COLO668 (cell line): ENCODE measurements at regions not wholly inside any gene's neighbourhood (a gene's known extent, or its start where the extent isn't known, plus 50 kb on each side); places are given as distances from the start of the nearest gene placed in this dataset.
A peak's percentile ranks its signal among the peaks of the same experiment; 100 is the strongest.

Experiments used
- DNase-seq: peaks from one replicate; lab custom pipeline; 2025; ENCODE audit not compliant: unreplicated experiment; lab: John Stamatoyannopoulos, UW

- DNase-seq = no peak
Observed at GRCh38 chr12:34361721-34362316, 339.5 kb downstream of the ALG10 start.

GRCh38 chr12:34363050-34363673 is 340.9 kb downstream of the ALG10 start:
- no peak for DNase-seq

- no peak for DNase-seq
Observed at GRCh38 chr12:34368079-34368478, 345.8 kb downstream of the ALG10 start.

GRCh38 chr12:34371050-34371449 is 348.8 kb downstream of the ALG10 start:
- DNase-seq = no peak

GRCh38 chr12:34372003-34372402 is 349.7 kb downstream of the ALG10 start:
- DNase-seq = no peak

- no peak for DNase-seq
Observed at GRCh38 chr12:34373926-34374325, 351.6 kb downstream of the ALG10 start.

GRCh38 chr12:34376133-34376799 is 354.0 kb downstream of the ALG10 start:
- DNase-seq = no peak

GRCh38 chr12:34377243-34378035 is 355.1 kb downstream of the ALG10 start:
- no peak for DNase-seq

- peak; percentile 2 for DNase-seq
Observed at GRCh38 chr12:34379142-34379541, 356.8 kb downstream of the ALG10 start.

GRCh38 chr12:34384693-34385092 is 362.4 kb downstream of the ALG10 start:
- DNase-seq = no peak

GRCh38 chr12:34386016-34386415 is 363.7 kb downstream of the ALG10 start:
- no peak for DNase-seq

GRCh38 chr12:34386621-34387255 is 364.4 kb downstream of the ALG10 start:
- no peak for DNase-seq

GRCh38 chr12:34387711-34388635 is 365.7 kb downstream of the ALG10 start:
- DNase-seq = no peak

- DNase-seq = no peak
Observed at GRCh38 chr12:34388636-34389377, 366.5 kb downstream of the ALG10 start.

GRCh38 chr12:34389378-34390170 is 367.3 kb downstream of the ALG10 start:
- no peak for DNase-seq

GRCh38 chr12:34390171-34390841 is 368.0 kb downstream of the ALG10 start:
- no peak for DNase-seq

GRCh38 chr12:34390846-34391700 is 368.8 kb downstream of the ALG10 start:
- DNase-seq = no peak
